CD4-positive, alpha-beta T cell treated with Interferon gamma for 1 hour (primary cell): ENCODE measurements at regions not wholly inside any gene's neighbourhood (a gene's known extent, or its start where the extent isn't known, plus 50 kb on each side); places are given as distances from the start of the nearest gene placed in this dataset.
"Not testable (repeated sequence)": the region's sequence is repeated elsewhere in the genome, so short reads cannot be mapped to it uniquely, and the experiment has no call there.

Experiments
- DNase-seq: peaks from one replicate; pipeline ENCODE4 v3.0.0-alpha.2; 2020

- DNase-seq = peak; percentile 62
Measured at GRCh38 chr14:21868442-21869046, 194.9 kb upstream of the OR4E1 start.

- DNase-seq = no peak
Measured at GRCh38 chr14:21867541-21867940, 193.9 kb upstream of the OR4E1 start.

- DNase-seq = no peak
Measured at GRCh38 chr14:21866479-21866878, 192.9 kb upstream of the OR4E1 start.

GRCh38 chr14:21863289-21863688 lies 189.7 kb upstream of the OR4E1 start:
- no peak for DNase-seq

GRCh38 chr14:21861153-21861552 lies 187.5 kb upstream of the OR4E1 start:
- no peak for DNase-seq

- DNase-seq = no peak
Measured at GRCh38 chr14:21860172-21860571, 186.6 kb upstream of the OR4E1 start.

- no peak for DNase-seq
Measured at GRCh38 chr14:21852775-21853174, 179.2 kb upstream of the OR4E1 start.

GRCh38 chr14:21852061-21852664 lies 178.5 kb upstream of the OR4E1 start:
- DNase-seq = peak; percentile 58

- not testable (repeated sequence) for DNase-seq
Measured at GRCh38 chr14:21846902-21847301, 173.3 kb upstream of the OR4E1 start.

- DNase-seq = peak; percentile 61
Measured at GRCh38 chr14:21846227-21846885, 172.7 kb upstream of the OR4E1 start.

GRCh38 chr14:21840765-21841164 lies 167.1 kb upstream of the OR4E1 start:
- DNase-seq = no peak

- no peak for DNase-seq
Measured at GRCh38 chr14:21833836-21834235, 160.2 kb upstream of the OR4E1 start.

- DNase-seq = no peak
Measured at GRCh38 chr14:21825845-21826244, 152.2 kb upstream of the OR4E1 start.

GRCh38 chr14:21825149-21825743 lies 151.6 kb upstream of the OR4E1 start:
- DNase-seq = peak; percentile 24

GRCh38 chr14:21822109-21822508 lies 148.5 kb upstream of the OR4E1 start:
- DNase-seq = no peak

- DNase-seq = no peak
Measured at GRCh38 chr14:21820631-21821030, 147.0 kb upstream of the OR4E1 start.

- DNase-seq = not testable (repeated sequence)
Measured at GRCh38 chr14:21819891-21820290, 146.3 kb upstream of the OR4E1 start.

GRCh38 chr14:21817010-21817409 lies 143.4 kb upstream of the OR4E1 start:
- not testable (repeated sequence) for DNase-seq

- DNase-seq = no peak
Measured at GRCh38 chr14:21807975-21808374, 134.4 kb upstream of the OR4E1 start.

- no peak for DNase-seq
Measured at GRCh38 chr14:21804981-21805380, 131.4 kb upstream of the OR4E1 start.

- no peak for DNase-seq
Measured at GRCh38 chr14:21802441-21802840, 128.8 kb upstream of the OR4E1 start.

- DNase-seq = no peak
Measured at GRCh38 chr14:21796916-21797315, 123.3 kb upstream of the OR4E1 start.

- no peak for DNase-seq
Measured at GRCh38 chr14:21795456-21795855, 121.8 kb upstream of the OR4E1 start.

GRCh38 chr14:21791749-21792148 lies 118.1 kb upstream of the OR4E1 start:
- no peak for DNase-seq
